Left renal pelvis (tissue), 4 donors: ENCODE measurements at regions not wholly inside any gene's neighbourhood (a gene's known extent, or its start where the extent isn't known, plus 50 kb on each side); places are given as distances from the start of the nearest gene placed in this dataset.

Experiments
- DNase-seq, 4 donors: peaks; one replicate each; pipeline ENCODE4 v3.0.0-alpha.2; 2013; ENCODE audit warnings: low read depth in 4 of 4, low spot score in 3 of 4

- DNase-seq: no peak
These were observed 261.5 kb downstream of the BMP2 start for GRCh38 chr20:7029019-7029418.

- DNase-seq: no peak
These were observed 263.7 kb downstream of the BMP2 start for GRCh38 chr20:7031222-7031621.

- DNase-seq: no peak
These were observed 270.5 kb downstream of the BMP2 start for GRCh38 chr20:7038029-7038428.

- no peak for DNase-seq
These were observed 290.1 kb downstream of the BMP2 start for GRCh38 chr20:7057611-7058010.

- DNase-seq: no peak
These were observed 311.3 kb downstream of the BMP2 start for GRCh38 chr20:7078804-7079203.

GRCh38 chr20:7080472-7080871 lies 313.0 kb downstream of the BMP2 start:
- DNase-seq: no peak

- DNase-seq: peak in 2 of 4 donors; percentile 12 to 24
These were observed 318.0 kb downstream of the BMP2 start for GRCh38 chr20:7085467-7085866.

GRCh38 chr20:7087803-7088202 lies 320.3 kb downstream of the BMP2 start:
- DNase-seq: no peak

GRCh38 chr20:7090001-7090400 lies 322.5 kb downstream of the BMP2 start:
- DNase-seq: no peak

GRCh38 chr20:7090811-7091210 lies 323.3 kb downstream of the BMP2 start:
- DNase-seq: no peak

- no peak for DNase-seq
These were observed 324.2 kb downstream of the BMP2 start for GRCh38 chr20:7091655-7092054.

GRCh38 chr20:7094438-7094997 lies 327.0 kb downstream of the BMP2 start:
- no peak for DNase-seq

- DNase-seq: no peak
These were observed 339.4 kb downstream of the BMP2 start for GRCh38 chr20:7106910-7107309.

- no peak for DNase-seq
These were observed 341.4 kb downstream of the BMP2 start for GRCh38 chr20:7108929-7109328.

- peak in 3 of 4 donors; percentile 26 to 44 (median 31) for DNase-seq
These were observed 346.3 kb downstream of the BMP2 start for GRCh38 chr20:7113577-7114466.

- DNase-seq: no peak
These were observed 356.0 kb downstream of the BMP2 start for GRCh38 chr20:7123457-7123856.

GRCh38 chr20:7124120-7124519 lies 356.6 kb downstream of the BMP2 start:
- DNase-seq: no peak

GRCh38 chr20:7136886-7137285 lies 369.4 kb downstream of the BMP2 start:
- DNase-seq: no peak

- DNase-seq: no peak
These were observed 370.1 kb downstream of the BMP2 start for GRCh38 chr20:7137395-7138151.

- no peak for DNase-seq
These were observed 377.0 kb downstream of the BMP2 start for GRCh38 chr20:7144464-7144863.

GRCh38 chr20:7146552-7147219 lies 379.2 kb downstream of the BMP2 start:
- no peak for DNase-seq
